ENCODE measurements at regions not wholly inside any gene's neighbourhood (a gene's known extent, or its start where the extent isn't known, plus 50 kb on each side); places are given as distances from the start of the nearest gene placed in this dataset.
A peak's percentile ranks its signal among the peaks of the same experiment; 100 is the strongest.
"Not testable (repeated sequence)": the region's sequence is repeated elsewhere in the genome, so short reads cannot be mapped to it uniquely, and the experiment has no call there.

- DNase-seq (ENCODE audit: low read depth) = no peak
Measured at GRCh38 chr14:90458536-90458935, 61.7 kb downstream of the CALM1 start.

GRCh38 chr14:90460136-90460535 lies 63.3 kb downstream of the CALM1 start:
- peak; percentile 68 for DNase-seq (ENCODE audit: low read depth)

DNA sequence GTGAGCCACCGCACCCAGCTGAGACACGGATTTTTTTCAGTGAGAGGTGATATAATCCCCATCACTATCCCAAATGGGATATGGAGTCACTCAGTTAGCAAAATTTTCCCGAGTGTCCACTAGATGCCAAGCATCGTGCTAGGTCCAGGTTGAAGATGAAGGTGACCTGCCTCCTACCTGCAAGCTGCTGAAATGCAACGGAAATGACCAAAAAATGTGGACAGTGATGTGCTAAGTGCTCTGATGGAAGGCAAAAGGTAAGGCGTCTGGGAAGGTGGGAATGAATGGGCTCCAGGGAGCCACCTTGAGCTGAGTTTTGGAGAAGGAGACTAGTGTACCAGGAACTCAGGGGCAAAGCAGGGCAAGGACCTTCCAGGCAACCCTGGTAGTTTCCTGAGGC lies 64.6 kb downstream of the CALM1 start:
- DNase-seq (ENCODE audit: low read depth) = no peak

DNA sequence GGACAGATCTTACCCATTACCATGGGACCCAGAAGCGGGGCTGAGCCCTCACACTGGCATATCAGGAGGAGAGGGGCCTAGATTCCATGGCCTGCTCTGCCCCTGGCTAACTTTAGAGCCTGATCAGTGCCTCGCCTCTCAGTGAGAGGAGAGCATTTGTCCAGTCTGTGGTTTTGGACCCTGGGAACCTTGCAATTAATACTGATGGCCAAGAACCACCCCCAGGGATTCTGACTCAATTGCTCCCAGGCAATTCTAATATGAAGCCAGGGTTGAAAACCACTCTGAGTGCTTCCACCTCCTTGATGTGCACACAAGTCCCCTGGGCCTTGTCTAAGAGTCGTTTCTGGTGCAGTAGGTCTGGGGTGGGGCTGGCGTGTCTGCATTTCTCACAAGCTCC lies 67.7 kb downstream of the CALM1 start:
- no peak for DNase-seq (ENCODE audit: low read depth)

GRCh38 chr14:90467501-90467900 lies 70.7 kb downstream of the CALM1 start:
- no peak for DNase-seq (ENCODE audit: low read depth)

GRCh38 chr14:90469416-90469815 lies 72.6 kb downstream of the CALM1 start:
- DNase-seq (ENCODE audit: low read depth) = not testable (repeated sequence)

- DNase-seq (ENCODE audit: low read depth) = no peak
Measured at GRCh38 chr14:90472632-90473031, 75.8 kb downstream of the CALM1 start.
